Spleen (tissue), 11 donors: ENCODE measurements at regions not wholly inside any gene's neighbourhood (a gene's known extent, or its start where the extent isn't known, plus 50 kb on each side); places are given as distances from the start of the nearest gene placed in this dataset.
"Not testable (repeated sequence)": the region's sequence is repeated elsewhere in the genome, so short reads cannot be mapped to it uniquely, and the experiment has no call there.

Source experiments
- DNase-seq: peaks from one replicate; pipeline ENCODE4 v3.0.0-alpha.2; 2020
- H3K27ac ChIP-seq, 8 donors: fragments of 200-600 bp; sonication (generic) in 7 of 8; 1 replicate in 4 of 8; 2 replicates in 4 of 8; pipeline versions ENCODE4 v1.5.0 to v1.8.0; 2016 to 2021; ENCODE audit warnings: inconsistent platforms in 4 of 8, mild to moderate bottlenecking in 4 of 8, moderate library complexity in 1 of 8
- H3K27me3 ChIP-seq, 7 donors: fragments of 200-600 bp; sonication (generic) in 6 of 7; replicated peaks in 1 of 7; 1 replicate in 4 of 7; 2 replicates in 3 of 7; pipeline versions ENCODE4 v1.5.0 to v1.8.0; 2016 to 2021; ENCODE audit warnings: inconsistent platforms in 3 of 7, mild to moderate bottlenecking in 1 of 7
- H3K36me3 ChIP-seq, 6 donors: fragments of 200-600 bp; sonication (generic) in 5 of 6; 1 replicate in 4 of 6; 2 replicates in 2 of 6; pipeline versions ENCODE4 v1.5.0 to v1.8.0; 2016 to 2021; ENCODE audit warnings: inconsistent platforms in 2 of 6
- H3K4me1 ChIP-seq, 6 donors: fragments of 200-600 bp; sonication (generic) in 5 of 6; 1 replicate in 3 of 6; 2 replicates in 3 of 6; pipeline versions ENCODE4 v1.5.0 to v1.8.0; 2016 to 2021; ENCODE audit warnings: inconsistent platforms in 3 of 6
- H3K4me3 ChIP-seq, 8 donors: fragments of 200-600 bp; sonication (generic) in 7 of 8; 1 replicate in 4 of 8; 2 replicates in 4 of 8; pipeline versions ENCODE4 v1.5.0 to v1.8.0; 2016 to 2021; ENCODE audit warnings: inconsistent platforms in 4 of 8, mild to moderate bottlenecking in 4 of 8, moderate library complexity in 2 of 8
- H3K9me3 ChIP-seq, 8 donors: fragments of 200-600 bp; sonication (generic) in 7 of 8; 1 replicate in 4 of 8; 2 replicates in 4 of 8; pipeline versions ENCODE4 v1.5.0 to v1.8.0; 2016 to 2021; ENCODE audit warnings: inconsistent platforms in 4 of 8
- CTCF ChIP-seq, 11 experiments: fragments of 200-600 bp in 7 of 11; fragments of 450-650 bp in 4 of 11; sonication (generic) in 4 of 11; IDR thresholded peaks in 8 of 11; conservative IDR thresholded peaks in 3 of 11; 1 replicate in 7 of 11; 2 replicates in 4 of 11; pipeline versions ENCODE4 v1.4.0 to v1.8.0; 2016 to 2021; ENCODE audit warnings: antibody characterized with exemption in 11 of 11, inconsistent platforms in 4 of 11, mild to moderate bottlenecking in 1 of 11
- POLR2A ChIP-seq, 3 donors: fragments of 450-650 bp; IDR thresholded peaks; one replicate each; pipeline ENCODE4 v1.5.1; 2017; ENCODE audit warnings: antibody characterized with exemption in 3 of 3, mild to moderate bottlenecking in 1 of 3
- POLR2AphosphoS5 ChIP-seq, 3 donors: sonication (generic); formaldehyde crosslinking; IDR thresholded peaks; one replicate each; pipeline ENCODE4 v1.5.1; 2017; ENCODE audit warnings: antibody characterized with exemption in 3 of 3
- WGBS, 5 donors: extraction: QIAGEN DNeasy Blood & Tissue Kit in 3 of 5; methylation state at CpG; one replicate each; pipeline versions ENCODE4 v1.1.5 to v1.1.7; 2013 to 2018; 5-methylcytosine and 5-hydroxymethylcytosine counted together
- intact Hi-C: fragments of 100-400 bp; cut with DNase I; formaldehyde crosslinking; loops from one replicate; pipeline ENCODE4 v1.15.0; 2023; ENCODE audit warnings: low total_unique reads
- donor health status: healthy with polysubstance abuse.
- donor health status: DM: no; HTN: no; CAD: no; lungs with moderate emphysema.
- donor health status: DM: no; HTN: no; CAD: no.
- donor health status: Bipolar disorder and iron deficiency.
- donor health status: healthy.
- donor health status: DM: no; HTN: no; CAD: no.
- donor health status: DM: yes; HTN: yes; CAD: no.

GRCh38 chr5:110268985-110269384 lies 457.5 kb downstream of the TMEM232 start:
- Histone ChIP-seq H3K36me3 (no peaks in the 10 kb centered on the region), H3K27me3 (no peaks in the 10 kb centered on the region), H3K4me1 (no peaks in the 10 kb centered on the region), H3K27ac (no peak overlapping the region), H3K9me3 (no peaks in the 10 kb centered on the region), H3K4me3 (no peak overlapping the region)
- intact Hi-C loops, result no loop called here
- DNase-seq, result no peak
- WGBS, 5 donors, result 56 to 80% (median 63%) methylated on average over 1 of the region's 1 CpG
- TF ChIP-seq POLR2AphosphoS5 (IDR thresholded peaks at IDR 0.05) (no peak), POLR2A (IDR thresholded peaks at IDR 0.05) (no peak), CTCF (IDR thresholded peaks at IDR 0.05 in 8 of 11, conservative IDR thresholded peaks at IDR 0.05 in 3 of 11) (no peak)

GRCh38 chr5:110269478-110270142 lies 456.9 kb downstream of the TMEM232 start:
- H3K4me1 ChIP-seq, result no peaks in the 10 kb centered on the region
- no peaks in the 10 kb centered on the region for H3K27me3 ChIP-seq
- intact Hi-C loops, result no loop called here
- no peaks in the 10 kb centered on the region for H3K9me3 ChIP-seq
- WGBS, 5 donors, result 65 to 68% (median 67%) methylated on average over 3 of the region's 3 CpGs
- TF ChIP-seq POLR2A (IDR thresholded peaks at IDR 0.05) (no peak), POLR2AphosphoS5 (IDR thresholded peaks at IDR 0.05) (no peak), CTCF (IDR thresholded peaks at IDR 0.05 in 8 of 11, conservative IDR thresholded peaks at IDR 0.05 in 3 of 11) (no peak)
- no peaks in the 10 kb centered on the region for H3K36me3 ChIP-seq
- DNase-seq, result no peak
- no peak overlapping the region for H3K27ac ChIP-seq
- no peak overlapping the region for H3K4me3 ChIP-seq

- 84 to 93% (median 87%) methylated on average over 2 of the region's 2 CpGs for WGBS, 5 donors
- H3K27ac ChIP-seq, result no peak overlapping the region
- H3K4me3 ChIP-seq, result no peak overlapping the region
- no peaks in the 10 kb centered on the region for H3K4me1 ChIP-seq
- H3K36me3 ChIP-seq, result no peaks in the 10 kb centered on the region
- TF ChIP-seq CTCF (IDR thresholded peaks at IDR 0.05 in 8 of 11, conservative IDR thresholded peaks at IDR 0.05 in 3 of 11) (no peak), POLR2A (IDR thresholded peaks at IDR 0.05) (no peak), POLR2AphosphoS5 (IDR thresholded peaks at IDR 0.05) (no peak)
- H3K9me3 ChIP-seq, result peaks cover 0 to 46% (median 29%) of the 10 kb centered on the region in 8 donors
- H3K27me3 ChIP-seq, result no peaks in the 10 kb centered on the region
- DNase-seq, result no peak
- intact Hi-C loops, result no loop called here
Observed at GRCh38 chr5:110275878-110276277, 450.6 kb downstream of the TMEM232 start.

GRCh38 chr5:110278449-110278848 lies 448.0 kb downstream of the TMEM232 start:
- H3K9me3 ChIP-seq, result peaks cover 0 to 58% (median 36%) of the 10 kb centered on the region in 8 donors
- WGBS, 5 donors, result 83 to 96% (median 87%) methylated on average over 1 of the region's 1 CpG
- H3K4me1 ChIP-seq, H3K27me3 ChIP-seq, DNase-seq, intact Hi-C loops, H3K4me3 ChIP-seq, H3K36me3 ChIP-seq, H3K27ac ChIP-seq: not testable (repeated sequence)

- H3K4me3 ChIP-seq, H3K4me1 ChIP-seq, intact Hi-C loops, DNase-seq, H3K27ac ChIP-seq, H3K27me3 ChIP-seq, H3K36me3 ChIP-seq: not testable (repeated sequence)
- 80 to 94% (median 88%) methylated on average over 8 of the region's 8 CpGs for WGBS, 5 donors
- H3K9me3 ChIP-seq, result peaks cover 0 to 47% (median 24%) of the 10 kb centered on the region in 8 donors
Observed at GRCh38 chr5:110284121-110284520, 442.4 kb downstream of the TMEM232 start.
